ENCODE measurements at regions not wholly inside any gene's neighbourhood (a gene's known extent, or its start where the extent isn't known, plus 50 kb on each side); places are given as distances from the start of the nearest gene placed in this dataset.
A peak's percentile ranks its signal among the peaks of the same experiment; 100 is the strongest.

DNA sequence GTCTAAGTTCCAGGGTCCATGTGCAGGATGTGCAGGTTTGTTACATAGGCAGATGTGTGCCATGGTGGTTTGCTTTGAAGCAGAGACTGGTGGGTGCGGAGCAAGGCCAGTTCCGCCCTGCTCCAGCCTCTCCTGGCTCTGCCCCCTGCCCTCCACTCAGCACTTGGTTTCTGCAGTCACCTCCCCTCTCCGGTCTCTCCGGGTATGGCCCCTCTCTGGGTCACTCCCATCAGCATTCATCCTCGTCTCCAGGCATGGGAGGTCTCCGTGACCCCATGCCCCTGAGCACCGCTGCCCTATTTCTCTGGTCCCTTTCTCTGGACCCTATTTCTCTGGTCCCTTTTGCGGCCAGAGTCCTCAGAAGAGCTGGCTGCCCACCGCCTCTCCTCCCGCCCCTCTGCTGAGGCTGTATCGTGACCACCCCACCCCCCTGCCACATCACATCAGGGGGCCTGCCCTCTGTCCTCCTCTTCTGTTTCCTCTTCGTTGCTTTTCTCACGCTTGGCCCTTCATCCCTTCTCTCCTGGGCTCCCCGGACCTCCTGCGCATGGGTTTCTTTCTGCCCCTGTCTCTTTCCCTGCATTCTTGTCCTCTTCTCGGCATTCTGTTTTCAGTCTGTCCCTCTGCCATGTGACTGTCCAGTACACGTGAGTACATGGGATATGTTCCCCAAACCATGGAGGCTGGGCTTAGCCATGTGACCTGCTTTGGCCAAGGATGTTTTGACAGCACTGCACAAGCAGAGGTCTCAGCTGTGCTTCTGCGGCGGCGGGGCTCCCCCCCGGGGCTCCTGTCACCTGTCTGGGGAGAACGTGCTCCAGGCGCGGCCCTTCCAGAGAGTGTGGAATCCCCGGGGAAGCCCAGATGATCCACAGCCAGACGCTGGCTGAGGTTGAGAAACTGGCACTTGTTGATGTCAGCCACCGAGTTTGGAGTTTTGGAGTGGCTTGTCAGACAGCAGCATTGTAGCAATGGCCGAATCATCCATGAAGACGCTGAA is 54.4 kb upstream of the C1orf174 start:
- no peak for DNase-seq

DNA sequence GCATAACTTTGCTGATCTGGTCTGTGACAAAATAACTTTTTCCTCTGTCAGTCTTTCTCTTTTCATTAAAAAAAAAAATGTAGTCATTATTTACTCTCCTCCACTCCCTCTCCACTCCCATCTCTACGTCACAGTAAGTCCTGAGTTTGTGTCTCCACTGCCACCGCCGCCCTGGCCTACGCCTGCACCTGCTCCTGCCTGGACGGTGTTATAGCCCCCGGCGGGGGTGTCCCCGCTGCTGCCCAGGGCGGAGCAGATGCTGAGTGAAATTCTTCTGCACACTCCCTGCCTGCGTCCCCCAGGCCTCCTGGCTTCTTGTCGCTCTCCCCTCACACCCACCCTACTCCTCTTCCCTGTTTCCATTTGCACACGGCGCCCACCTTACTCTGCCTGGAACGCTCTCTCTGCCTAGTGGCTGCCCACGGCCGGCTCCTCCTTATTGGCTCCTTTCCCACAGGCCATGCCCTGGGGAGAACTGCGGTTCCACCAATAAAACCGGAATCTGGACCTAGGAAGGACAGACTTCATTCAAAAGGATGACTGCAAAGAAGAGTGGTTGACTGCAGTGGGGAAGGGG is 55.2 kb upstream of the C1orf174 start:
- peak; percentile 22 for DNase-seq

DNA sequence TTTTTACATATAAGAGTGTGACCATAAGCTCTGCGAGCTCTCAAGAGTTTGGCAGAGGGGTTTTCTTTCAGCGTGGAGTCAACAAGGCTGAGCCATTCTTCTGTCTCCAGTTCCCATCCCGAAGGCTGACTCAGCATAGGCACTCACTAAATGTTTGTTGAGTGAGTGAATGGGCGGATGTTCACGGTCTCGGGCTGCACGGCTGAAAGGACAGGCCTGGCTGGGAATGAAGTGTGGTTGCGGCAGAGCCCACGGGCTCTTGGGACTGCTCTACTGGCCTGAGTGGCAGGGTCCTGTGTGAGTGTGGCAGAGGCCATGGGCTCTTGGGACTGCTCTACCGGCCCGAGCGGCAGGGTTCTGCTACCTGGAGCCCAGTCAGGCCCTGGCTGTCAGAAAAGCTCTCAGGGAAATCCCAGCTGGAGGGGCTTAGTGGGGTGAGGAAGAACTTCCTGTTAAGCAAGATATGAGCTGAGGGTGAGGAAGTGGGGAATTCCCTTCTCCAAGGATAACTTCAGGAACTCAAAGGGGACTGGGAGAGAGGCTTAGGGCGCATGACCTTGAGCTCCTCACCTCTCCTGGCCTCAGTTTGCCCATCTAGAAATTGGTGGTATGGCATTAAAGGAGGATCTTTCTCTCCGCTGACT is 56.6 kb upstream of the C1orf174 start:
- DNase-seq = no peak

DNA sequence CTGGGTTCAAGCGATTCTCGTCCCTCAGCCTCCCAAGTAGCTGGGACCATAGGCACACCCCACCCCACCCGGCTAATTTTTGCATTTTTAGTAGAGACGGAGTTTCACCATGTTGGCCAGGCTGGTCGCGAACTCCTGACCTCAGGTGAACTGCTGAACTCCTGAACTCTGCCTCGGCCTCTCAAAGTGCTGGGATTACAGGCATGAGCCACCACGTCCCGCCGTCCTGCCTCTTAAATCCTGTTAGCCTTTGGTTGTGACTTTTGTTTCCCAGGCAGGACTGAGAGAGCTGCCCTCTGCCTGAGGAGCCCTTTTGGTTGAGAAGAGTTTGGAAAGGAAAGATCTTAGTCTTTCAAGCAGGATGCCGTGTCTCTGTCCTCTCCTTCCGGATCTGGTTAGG is 59.3 kb upstream of the C1orf174 start:
- no peak for DNase-seq

DNA sequence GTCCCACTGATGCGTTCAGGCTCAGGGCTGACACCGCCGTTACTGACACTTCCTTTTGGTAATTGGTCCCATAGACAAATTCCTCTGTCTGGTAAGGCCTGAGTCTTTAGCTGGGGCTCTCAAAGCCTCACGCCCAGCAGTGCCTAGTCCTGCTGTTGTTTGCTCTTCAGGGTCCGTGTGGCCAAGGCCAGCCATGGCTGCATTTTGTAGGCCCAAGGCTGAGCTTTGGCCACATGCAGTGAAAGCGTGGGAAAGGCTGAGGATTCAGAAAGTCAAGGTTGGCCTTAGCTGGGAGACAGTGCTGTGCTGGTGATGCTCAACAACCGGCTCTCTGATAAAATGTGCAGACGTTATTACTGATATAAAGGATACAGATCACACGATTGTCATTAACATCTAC is 63.5 kb upstream of the C1orf174 start:
- no peak for DNase-seq

DNA sequence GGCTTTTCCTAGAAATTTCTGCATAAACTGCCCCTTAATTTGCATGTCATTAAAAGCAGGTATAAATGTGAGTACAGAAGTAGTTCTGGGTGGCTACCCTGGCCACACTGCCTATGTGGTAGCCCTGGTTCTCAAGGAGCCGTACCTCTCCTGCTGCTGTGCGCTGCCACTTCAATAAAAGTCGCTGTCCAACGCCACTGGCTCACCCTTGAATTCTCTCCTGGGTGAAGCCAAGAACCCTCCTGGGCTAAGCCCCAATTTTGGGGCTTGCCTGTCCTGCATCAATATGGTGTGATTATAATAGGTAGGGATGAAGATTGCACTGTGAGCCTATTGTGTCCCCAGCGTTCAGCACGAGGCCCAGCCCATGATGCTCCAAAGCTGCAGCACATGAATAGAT is 65.6 kb upstream of the C1orf174 start:
- DNase-seq = no peak

DNA sequence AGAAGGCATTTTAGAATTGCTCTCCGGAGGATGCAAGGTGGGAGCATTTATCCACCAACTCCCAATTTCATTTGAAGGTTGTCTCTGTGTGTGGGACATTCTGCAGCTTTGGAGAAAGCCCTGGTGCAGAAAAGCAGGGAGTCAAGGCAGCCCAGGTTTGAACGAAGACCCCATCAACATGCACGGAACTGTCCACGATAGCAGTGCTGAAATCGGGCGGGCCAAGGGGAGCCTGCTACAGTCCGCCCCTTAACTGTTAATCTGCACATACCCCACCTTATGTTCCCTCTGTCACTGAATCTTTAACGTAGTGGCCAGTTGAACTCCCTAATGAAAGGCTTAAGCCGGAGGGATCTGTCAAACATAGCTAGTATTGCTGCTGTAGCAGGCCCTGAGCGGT is 68.8 kb upstream of the C1orf174 start:
- DNase-seq = no peak

DNA sequence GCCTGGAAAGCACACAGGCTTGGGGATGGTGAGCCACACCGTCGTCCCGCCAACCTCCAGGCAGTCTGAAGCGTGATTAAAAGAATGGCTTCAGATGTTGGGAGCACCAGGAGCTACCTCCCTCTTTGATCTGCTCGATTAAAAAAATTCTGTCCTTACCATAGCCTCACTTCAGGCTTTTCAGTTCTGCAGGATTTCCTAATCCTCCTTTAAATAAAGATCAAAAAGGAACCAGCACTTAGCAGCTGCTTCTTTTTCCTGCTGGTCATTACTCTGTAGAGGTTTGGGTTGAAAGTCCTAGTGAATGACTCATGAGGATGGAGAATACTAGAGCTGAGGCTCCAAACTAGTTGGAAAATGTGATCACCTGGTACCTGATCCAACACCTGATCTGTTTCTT is 71.9 kb upstream of the C1orf174 start:
- DNase-seq = no peak

DNA sequence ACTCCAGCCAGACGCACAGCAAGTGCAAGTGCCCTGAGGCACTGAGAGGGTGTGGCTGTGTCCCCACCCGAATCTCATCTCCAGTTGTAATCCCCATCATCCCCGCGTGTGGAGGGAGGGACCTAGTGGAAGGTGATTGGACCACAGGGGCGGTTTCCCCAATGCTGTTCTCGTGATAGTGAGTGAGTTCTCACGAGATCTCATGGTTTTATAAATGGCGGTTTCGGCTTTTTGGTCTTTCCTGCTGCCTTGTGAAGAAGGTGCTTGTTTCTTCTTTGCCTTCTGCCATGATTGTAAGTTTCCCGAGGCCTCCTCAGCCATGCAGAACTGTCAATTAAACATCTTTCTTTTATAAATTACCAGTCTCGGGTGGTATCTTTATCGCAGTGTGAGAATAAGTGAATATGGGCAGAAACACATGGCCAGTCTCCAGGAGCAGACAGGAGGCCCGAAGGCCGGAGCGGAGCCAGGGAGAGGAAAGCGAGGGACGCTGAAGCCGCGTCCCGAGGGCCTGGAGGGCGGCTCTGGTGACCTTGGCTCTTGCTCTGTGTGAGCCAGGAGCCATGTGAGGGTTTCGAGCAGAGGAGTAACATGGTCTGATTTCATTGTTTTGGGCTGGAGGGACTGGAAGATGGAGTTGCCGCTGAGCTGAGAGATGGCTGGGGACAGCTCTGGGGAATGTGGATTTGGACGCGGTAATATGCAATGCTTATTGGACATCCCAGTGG is 76.0 kb upstream of the C1orf174 start:
- no peak for DNase-seq

DNA sequence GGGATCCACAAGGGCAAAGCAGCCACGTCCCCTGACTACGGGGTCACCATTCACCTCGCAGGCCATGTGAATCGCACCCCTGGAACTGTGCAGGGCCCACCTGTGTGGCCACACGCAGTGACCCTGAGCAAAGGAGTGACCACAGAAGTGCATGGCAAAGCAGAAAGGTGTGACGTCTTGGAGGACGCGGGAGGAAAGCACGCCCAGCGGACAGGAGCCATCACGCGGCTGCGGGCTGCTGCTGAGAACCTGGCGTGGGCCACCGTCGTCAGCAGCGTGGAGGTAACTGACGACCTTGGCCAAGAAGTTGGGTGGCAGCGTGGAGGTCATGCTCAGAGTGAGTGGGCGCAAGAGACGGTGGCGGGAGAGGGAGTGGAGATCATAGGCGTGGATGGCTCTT is 76.7 kb upstream of the C1orf174 start:
- DNase-seq = no peak

DNA sequence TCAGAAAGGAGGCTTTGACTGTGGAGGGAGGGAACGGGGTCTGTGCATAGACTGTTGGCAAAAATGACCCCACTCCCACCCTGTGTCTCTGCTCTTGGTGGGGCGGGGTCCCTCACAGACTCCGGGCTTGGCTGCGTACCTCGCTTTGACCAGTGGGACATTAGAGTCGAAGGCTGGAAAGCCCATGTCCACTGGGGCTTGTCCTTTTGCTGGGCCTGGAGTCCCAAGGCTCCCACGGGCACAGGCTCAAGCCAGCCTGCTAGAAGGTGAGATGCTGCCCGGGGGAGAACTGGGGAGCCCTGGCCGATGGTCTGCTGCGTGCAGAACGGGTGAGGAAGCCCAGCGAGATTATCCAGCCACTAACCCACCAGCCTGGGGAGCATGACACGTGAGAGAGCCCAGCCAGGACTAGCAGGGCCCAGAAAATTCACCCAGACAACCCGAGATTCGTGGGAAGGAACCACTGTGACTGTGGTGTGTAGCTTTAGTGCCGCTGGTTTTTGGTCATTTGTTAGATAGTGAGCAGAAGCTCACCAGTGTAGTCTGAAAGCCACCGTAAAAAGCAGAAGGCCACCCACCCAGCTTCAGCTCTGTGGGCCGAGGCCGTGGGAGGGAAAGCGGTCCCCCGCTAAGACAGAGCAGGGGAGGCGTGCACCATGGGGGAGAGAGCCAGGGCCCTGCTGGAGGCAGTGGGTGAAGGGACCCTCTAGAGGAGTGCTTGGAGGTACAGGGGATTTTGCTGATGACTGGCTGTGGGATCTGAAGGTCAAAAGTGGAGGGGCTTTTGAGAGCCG is 78.3 kb upstream of the C1orf174 start:
- no peak for DNase-seq

DNA sequence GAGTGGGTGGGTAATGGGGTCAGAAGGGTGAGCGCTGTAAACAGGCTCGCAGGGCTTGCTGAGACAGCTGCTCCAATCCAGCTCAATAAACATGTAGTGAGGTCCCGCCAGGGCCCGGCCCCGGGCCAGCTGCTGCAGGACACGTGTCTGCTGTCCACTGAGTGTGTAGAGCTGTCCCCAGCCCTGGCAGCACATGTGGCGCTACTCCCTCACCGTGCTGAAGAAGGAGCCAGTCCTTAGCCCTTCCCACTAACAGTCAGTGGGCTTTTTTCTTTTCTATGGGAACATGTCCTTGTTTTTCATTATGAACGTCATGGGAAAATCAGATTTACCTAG is 78.9 kb upstream of the C1orf174 start:
- DNase-seq = no peak

DNA sequence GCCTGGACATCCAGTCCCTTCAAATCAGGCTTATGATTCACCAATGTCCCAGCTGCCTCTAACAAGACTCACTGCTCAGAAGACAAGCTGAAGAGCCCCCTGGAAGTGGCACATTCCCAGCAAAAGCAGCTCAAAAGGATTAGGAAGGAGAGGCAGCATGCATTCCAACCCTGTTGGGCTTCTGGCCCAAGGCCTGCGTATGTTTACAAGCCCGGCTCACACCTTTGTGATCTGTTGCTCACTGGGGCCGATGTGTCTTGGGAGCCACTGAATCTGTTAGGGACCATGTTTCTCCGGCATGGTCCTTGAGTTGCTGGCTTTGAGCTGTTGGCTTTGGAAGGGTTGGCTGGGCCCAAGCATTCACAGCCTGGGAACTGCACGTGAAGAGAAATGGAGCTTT is 81.2 kb upstream of the C1orf174 start:
- DNase-seq = no peak

DNA sequence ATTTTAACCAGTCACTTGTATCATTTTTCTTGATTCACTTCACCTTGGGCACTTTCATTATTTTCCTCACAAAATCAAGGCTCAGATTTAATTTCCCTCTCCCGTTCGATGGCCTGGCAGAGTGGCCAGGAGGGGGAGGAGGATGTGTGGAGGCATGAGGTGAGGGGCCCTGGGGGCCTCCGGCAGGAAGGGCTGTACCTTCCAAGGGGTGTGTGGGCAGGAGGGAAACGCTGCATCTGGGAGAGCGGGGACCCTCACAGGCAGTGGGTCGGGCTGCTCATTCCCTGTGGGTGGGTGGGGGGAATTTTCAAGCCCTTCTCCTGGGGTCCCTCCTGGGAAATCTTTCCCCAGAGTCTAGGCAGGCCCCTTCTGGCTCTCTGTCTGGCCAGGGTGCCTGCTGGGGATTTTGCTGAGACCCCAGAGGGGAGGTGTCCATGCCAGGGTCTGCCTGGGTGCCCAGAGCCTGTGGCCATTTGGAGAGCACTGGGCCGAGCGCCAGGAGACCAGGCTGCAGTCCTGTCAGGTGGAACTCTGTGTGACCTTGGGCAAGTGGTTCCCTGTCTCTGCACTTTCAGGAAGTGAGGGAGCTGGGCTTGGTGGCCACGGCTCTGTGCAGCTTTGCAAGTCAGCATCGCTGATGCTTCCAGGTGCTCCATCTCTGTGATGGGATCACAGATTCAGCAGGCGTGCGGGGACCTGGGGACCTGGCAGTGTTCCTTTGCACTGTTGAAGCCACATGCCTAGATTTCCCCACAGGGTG is 81.9 kb upstream of the C1orf174 start:
- DNase-seq = no peak

DNA sequence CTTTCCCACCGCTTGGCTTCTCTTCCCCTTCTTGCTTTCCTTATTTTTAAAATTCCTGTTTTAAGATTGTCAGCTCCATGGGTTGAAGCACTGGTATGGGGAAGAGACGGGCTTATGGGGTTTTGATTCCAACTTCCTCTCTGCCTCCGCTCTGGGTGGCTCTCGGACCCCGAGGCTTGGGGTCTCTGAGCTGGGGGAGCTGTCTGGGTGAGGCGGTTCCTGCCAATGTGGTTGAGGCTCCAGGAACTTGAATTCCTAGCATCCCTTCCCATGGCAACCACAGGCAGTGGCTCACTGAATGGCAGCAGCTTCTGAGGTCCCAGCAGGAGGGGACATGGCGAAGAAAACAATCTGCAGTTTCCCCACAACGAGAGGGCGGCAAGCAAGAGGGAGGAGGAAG is 83.1 kb upstream of the C1orf174 start:
- DNase-seq = no peak

DNA sequence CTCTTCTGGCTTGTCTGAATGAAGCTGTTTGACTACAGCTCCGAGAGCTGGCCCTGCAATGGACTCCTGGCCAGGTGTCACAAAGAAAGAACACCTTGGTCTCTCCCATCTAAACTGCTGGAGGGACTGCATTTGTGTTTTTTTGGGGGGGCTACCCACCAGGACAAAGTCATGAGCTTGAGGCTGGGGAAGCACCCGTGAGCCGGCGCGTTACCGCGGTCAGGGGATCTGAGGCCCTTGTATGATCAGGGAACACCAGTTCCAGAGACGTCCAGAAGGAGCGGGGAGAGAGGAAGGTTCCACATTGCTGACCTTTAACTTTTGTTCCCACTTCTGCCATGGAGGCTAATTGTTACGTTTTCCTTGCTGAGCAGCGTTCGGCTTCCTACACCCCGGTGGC is 84.5 kb upstream of the C1orf174 start:
- DNase-seq = no peak

DNA sequence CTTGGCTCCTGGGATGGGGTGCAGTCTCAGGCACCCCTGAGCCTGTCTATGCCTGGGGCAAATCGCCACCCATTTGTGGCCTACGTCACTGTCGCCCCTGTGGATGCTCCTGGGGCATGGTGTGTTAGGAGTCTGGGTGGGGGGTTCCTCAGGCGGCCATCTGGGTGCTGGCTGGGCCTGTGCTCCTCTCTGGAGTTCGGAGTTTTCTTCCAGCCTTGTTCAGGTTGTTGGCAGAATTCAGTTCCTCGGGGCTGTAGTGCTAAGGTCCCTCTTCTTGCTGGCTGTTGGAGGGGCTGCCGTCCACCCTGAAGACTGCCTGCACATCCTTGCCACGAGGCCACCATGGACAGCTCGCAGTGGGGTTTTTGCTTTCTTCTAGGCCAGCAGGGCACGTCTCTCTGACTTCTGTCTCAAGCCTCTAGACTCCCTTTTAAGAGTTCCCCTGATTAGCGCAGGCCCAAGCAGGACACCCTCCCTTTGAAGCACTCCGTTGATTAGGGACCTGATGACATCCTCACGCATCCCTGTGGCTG is 86.7 kb upstream of the C1orf174 start:
- DNase-seq = no peak

DNA sequence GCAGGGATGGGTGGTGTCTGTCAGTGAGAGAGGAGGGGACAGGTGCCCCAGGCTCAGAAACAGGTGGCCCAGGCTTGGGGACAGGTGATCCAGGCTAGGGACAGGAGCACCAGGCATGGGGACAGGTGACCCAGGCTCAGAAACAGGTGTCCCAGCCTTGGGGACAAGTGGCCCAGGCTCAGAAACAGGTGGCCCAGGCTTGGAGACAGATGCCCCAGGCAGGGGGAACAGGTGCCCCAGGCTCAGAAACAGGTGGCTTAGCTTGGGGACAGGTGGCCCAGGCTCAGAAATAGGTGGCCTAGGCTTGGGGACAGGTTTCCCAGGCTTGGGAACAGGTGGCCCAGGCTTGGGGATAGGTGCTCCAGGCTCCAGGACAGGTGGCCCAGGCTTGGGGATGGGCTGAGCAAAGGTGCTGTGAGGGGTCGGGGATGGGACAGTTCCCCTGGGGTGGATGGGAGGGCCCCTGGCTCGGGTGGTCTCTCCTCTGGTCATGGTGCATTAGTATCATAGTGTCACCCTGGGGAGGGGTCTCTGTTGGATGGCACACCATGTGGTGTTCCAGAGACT is 87.7 kb upstream of the C1orf174 start:
- DNase-seq = no peak

DNA sequence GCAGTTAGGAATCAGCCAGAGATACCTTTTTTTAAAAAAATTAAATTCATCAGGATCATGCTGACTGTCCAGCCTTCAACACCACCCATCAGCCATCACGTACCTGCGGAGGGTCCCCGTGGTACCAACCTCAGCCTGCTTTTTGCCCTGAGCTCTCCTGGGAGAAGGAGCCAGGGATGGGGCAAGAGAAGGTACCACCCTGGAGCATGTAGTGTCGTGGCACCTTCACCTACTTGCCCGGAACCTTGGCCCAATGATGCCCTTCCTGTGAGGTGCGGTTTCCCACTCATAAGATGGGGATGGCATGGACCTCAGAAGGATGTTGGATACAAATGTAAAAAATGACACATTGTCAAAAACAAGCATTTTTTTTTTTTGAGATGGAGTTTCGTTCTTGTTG is 88.4 kb upstream of the C1orf174 start:
- DNase-seq = no peak

DNA sequence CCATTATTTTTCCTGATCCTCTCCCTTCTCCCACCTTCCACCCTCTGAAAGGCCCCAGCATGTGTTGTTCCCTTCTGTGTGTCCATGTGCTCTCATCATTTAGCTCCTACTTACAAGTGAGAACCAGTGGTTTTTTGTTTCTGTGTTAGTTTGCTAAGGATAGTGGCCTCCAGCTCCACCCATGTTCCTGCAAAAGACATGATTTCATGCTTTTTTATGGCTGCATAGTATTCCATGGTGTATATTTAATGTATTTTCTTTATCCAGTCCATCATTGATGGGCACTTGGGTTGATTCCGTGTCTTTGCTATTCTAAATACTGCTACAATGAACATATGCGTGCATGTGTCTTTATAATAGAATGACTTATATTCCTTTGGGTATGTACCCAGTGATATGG is 89.4 kb upstream of the C1orf174 start:
- no peak for DNase-seq

DNA sequence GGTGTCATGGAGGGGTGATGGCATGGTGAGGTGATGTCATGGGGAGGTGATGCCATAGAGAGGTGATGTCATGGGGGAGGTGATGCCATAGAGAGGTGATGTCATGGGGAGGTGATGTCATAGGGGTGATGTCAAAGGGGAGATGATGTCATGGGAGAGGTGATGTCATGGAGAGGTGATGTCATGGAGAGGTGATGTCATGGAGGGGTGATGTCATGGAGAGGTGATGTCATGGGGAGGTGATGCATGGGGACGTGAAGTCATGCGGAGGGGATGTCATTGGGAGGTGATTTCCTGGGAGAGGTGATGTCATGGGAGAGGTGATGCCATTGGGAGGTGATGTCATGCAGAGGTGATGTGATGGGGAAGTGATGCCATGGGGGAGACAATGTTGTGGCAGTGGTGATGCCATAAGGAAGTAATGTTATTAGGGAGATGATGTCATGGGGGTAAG is 92.1 kb upstream of the C1orf174 start:
- DNase-seq = no peak

Data from NCI-H510A treated with DMSO at 0.1 percent for 48 hours (cell line).